SK-N-SH treated with all-trans-retinoic acid at 6 μM for 48 hours (cell line): ENCODE measurements at regions not wholly inside any gene's neighbourhood (a gene's known extent, or its start where the extent isn't known, plus 50 kb on each side); places are given as distances from the start of the nearest gene placed in this dataset.

ENCODE experiments used
- ARNTL ChIP-seq: fragments of 450-650 bp; formaldehyde crosslinking; IDR thresholded peaks from 2 replicates; pipeline ENCODE4 v1.5.0; 2020; ENCODE audit warnings: low read depth, mild to moderate bottlenecking, moderate library complexity, borderline replicate concordance
- CSDC2 ChIP-seq: fragments of 250-450 bp; sonication (Bioruptor Pico); IDR thresholded peaks from 2 replicates; pipeline ENCODE4 v1.5.0; 2020; ENCODE audit warnings: mild to moderate bottlenecking, moderate library complexity
- CSRNP3 ChIP-seq: fragments of 250-450 bp; sonication (Bioruptor Pico); IDR thresholded peaks from 2 replicates; pipeline ENCODE4 v1.5.1; 2021; ENCODE audit warnings: mild to moderate bottlenecking, moderate library complexity
- GLIS3 ChIP-seq: fragments of 250-450 bp; sonication (Bioruptor Pico); IDR thresholded peaks from 2 replicates; pipeline ENCODE4 v1.5.0; 2020; ENCODE audit warnings: mild to moderate bottlenecking, moderate library complexity
- ISL1 ChIP-seq: fragments of 250-450 bp; sonication (Bioruptor Pico); IDR thresholded peaks from 2 replicates; pipeline ENCODE4 v2.1.2; 2022; ENCODE audit warnings: mild to moderate bottlenecking, moderate library complexity
- PATZ1 ChIP-seq: fragments of 250-450 bp; sonication (Bioruptor Pico); IDR thresholded peaks from 2 replicates; pipeline ENCODE4 v1.8.0; 2020; ENCODE audit warnings: mild to moderate bottlenecking, moderate library complexity, borderline replicate concordance
- PPARA ChIP-seq: fragments of 250-450 bp; sonication (Bioruptor Pico); IDR thresholded peaks from 2 replicates; pipeline ENCODE4 v1.5.0; 2020; ENCODE audit warnings: mild to moderate bottlenecking, borderline replicate concordance
- RARB ChIP-seq: fragments of 250-450 bp; sonication (Bioruptor Pico); IDR thresholded peaks from 2 replicates; pipeline ENCODE4 v1.8.0; 2021; ENCODE audit warnings: mild to moderate bottlenecking, moderate library complexity
- ZFP3 ChIP-seq: fragments of 250-450 bp; sonication (Bioruptor Pico); IDR thresholded peaks from 2 replicates; pipeline ENCODE4 v1.5.0; 2020; ENCODE audit warnings: mild to moderate bottlenecking, moderate library complexity
- ZNF70 ChIP-seq: fragments of 450-650 bp; formaldehyde crosslinking; IDR thresholded peaks from 2 replicates; pipeline ENCODE4 v1.5.0; 2020; ENCODE audit warnings: mild to moderate bottlenecking, moderate library complexity
- ZNF8 ChIP-seq: fragments of 450-650 bp; formaldehyde crosslinking; IDR thresholded peaks from 2 replicates; pipeline ENCODE4 v1.5.0; 2020; ENCODE audit warnings: mild to moderate bottlenecking, moderate library complexity
- TF ChIP-seq, protein P1 (sequence below): fragments of 250-450 bp; sonication (Bioruptor Pico); IDR thresholded peaks from 2 replicates; pipeline ENCODE4 v1.8.0; 2021; ENCODE audit warnings: low read depth, mild to moderate bottlenecking, moderate library complexity, borderline replicate concordance

DNA sequence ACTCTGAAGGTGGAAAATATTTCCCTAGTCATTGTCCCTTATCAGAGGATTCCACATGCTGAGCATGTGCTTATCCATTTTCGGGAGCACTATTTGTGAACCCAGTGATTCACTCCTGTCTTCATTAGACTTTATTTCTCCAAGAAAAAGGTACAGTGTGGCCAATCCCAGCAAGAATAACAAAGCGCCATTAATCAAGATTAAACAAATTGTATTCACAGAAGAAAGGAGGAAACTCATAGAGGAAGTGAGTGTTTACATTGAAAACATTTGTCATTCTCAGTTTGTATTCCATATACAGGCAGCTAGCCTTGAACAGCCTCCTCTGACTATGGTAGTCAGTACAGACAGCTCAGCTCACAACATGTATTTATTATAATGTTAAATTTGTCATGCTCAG, 1669.9 kb upstream of the SPRY2 start:
- TF ChIP-seq CSDC2 (no peak), ARNTL (CRISPR knock-in tag) (no peak), ZNF8 (CRISPR knock-in tag) (no peak), RARB (CRISPR knock-in tag) (no peak), CSRNP3 (CRISPR knock-in tag) (no peak), ISL1 (CRISPR knock-in tag) (no peak), ZNF70 (CRISPR knock-in tag) (no peak), PATZ1 (CRISPR knock-in tag) (no peak), PPARA (no peak), GLIS3 (CRISPR knock-in tag) (no peak), ZFP3 (CRISPR knock-in tag) (no peak)
- TF ChIP-seq, protein P1, sequence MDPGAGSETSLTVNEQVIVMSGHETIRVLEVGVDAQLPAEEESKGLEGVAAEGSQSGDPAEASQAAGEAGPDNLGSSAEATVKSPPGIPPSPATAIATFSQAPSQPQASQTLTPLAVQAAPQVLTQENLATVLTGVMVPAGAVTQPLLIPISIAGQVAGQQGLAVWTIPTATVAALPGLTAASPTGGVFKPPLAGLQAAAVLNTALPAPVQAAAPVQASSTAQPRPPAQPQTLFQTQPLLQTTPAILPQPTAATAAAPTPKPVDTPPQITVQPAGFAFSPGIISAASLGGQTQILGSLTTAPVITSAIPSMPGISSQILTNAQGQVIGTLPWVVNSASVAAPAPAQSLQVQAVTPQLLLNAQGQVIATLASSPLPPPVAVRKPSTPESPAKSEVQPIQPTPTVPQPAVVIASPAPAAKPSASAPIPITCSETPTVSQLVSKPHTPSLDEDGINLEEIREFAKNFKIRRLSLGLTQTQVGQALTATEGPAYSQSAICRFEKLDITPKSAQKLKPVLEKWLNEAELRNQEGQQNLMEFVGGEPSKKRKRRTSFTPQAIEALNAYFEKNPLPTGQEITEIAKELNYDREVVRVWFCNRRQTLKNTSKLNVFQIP (CRISPR knock-in tag) = no peak
